WI38 (cell line): ENCODE measurements at regions not wholly inside any gene's neighbourhood (a gene's known extent, or its start where the extent isn't known, plus 50 kb on each side); places are given as distances from the start of the nearest gene placed in this dataset.
"Not testable (repeated sequence)": the region's sequence is repeated elsewhere in the genome, so short reads cannot be mapped to it uniquely, and the experiment has no call there.

Source experiments
- H3K4me3 ChIP-seq: 2 replicates; pipeline ENCODE4 v1.5.1; 2011; ENCODE audit warnings: low read depth, mild to moderate bottlenecking, control low read depth, low read length
- TF ChIP-seq, protein P1 (sequence below): IDR thresholded peaks from 2 replicates; pipeline ENCODE4 v1.5.1; 2012; ENCODE audit warnings: low read depth, mild to moderate bottlenecking, control low read depth, low read length

DNA sequence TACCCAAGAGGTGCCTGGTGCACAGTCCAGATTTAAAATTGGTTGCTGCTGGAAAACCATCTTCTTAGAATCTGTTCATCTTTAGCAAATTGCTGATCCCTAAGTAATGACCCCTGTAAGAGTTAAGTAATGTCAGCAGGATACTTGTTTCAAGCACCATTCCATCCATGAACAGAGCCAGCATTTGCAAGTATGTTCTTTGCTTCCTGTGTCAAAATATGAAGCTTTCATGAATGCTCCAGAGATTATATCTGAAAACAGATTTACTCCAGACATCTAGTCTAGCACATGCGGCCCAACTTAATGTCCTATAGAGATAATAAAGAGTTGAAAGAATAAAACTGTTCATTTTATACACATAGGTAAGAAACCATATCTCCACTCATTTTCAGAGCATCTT, 98.7 kb upstream of the ZNF438 start:
- TF ChIP-seq, protein P1, sequence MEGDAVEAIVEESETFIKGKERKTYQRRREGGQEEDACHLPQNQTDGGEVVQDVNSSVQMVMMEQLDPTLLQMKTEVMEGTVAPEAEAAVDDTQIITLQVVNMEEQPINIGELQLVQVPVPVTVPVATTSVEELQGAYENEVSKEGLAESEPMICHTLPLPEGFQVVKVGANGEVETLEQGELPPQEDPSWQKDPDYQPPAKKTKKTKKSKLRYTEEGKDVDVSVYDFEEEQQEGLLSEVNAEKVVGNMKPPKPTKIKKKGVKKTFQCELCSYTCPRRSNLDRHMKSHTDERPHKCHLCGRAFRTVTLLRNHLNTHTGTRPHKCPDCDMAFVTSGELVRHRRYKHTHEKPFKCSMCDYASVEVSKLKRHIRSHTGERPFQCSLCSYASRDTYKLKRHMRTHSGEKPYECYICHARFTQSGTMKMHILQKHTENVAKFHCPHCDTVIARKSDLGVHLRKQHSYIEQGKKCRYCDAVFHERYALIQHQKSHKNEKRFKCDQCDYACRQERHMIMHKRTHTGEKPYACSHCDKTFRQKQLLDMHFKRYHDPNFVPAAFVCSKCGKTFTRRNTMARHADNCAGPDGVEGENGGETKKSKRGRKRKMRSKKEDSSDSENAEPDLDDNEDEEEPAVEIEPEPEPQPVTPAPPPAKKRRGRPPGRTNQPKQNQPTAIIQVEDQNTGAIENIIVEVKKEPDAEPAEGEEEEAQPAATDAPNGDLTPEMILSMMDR = no peak
- H3K4me3 ChIP-seq = no peak overlapping the region

DNA sequence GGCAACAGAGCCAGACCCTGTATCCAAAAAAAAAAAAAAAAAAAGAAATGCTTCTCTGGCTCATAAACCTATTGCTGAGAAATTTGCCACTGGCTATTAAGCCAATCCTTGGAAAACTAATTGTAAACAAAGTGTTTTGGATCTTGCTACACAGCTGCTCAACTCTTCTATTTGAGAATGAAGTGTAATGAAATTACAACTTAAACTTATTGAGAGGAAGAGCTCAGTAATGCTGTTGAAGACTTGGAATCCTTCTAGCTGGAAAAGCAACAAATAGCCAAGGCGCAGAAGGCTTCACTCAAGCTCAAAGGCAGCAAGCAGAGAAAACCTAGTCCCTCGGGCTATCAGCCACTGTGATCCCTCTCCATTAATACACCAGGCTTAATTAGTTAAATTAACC, 99.6 kb upstream of the ZNF438 start:
- TF ChIP-seq, protein P1 = no peak
- no peak overlapping the region for H3K4me3 ChIP-seq

GRCh38 chr10:31132681-31133244, 101.1 kb upstream of the ZNF438 start:
- TF ChIP-seq, protein P1 = no peak

DNA sequence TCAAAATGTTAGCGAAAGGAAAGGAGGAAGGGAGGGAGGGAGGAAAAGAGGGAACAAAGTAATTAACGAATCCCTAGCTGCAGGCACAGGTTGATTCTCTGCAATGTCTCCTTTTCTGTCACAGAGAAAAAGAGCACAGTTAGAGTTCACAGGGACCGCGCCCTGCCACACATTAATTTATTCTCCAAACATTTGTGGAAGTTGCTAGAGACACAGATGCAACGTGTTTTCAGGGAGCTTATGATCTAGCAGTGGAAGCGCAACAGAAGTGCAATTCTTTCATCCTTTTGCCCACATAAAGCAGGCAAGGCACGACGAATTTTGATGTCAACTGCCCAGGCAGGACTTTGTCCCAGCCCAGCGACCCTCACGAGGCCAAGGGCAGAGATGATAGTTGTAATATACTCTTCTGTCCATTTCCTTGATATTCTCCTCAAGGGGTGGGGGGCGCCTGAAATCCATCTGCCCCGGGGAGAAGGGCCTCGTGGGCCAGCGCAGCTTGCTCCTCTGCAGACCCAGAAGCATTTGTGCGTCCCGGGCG, 101.7 kb upstream of the ZNF438 start:
- TF ChIP-seq, protein P1 = no peak
- no peak overlapping the region for H3K4me3 ChIP-seq

More at GRCh38 chr10:31132681-31133244, 101.1 kb upstream of the ZNF438 start:
- no peak overlapping the region for H3K4me3 ChIP-seq

DNA sequence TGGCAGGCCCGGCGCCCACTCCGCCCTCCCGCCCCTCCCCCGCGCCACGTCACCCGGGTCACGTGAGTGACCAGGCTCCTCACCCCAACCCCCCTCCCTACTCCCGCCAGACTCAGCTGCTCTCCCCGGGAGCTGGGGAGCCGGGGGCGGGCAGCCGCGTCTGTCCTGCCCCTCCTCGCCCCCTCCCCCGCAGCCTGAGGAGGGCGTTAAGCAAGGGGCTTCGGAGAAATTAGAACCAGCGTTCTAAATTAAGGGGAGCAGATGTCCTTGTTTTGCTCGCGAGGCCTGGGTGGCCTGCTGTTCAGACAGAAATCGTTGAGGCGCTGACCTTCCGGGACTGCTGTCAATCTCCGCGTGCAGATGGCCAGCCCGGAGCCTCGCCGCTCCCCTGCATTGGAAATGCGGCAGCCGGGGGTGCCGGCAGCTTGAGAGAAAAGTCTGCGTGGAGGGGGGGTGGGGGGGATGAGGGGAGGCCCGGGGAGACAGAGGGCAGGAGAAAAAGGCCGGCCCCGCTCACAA, 102.2 kb upstream of the ZNF438 start:
- peak overlapping the region; percentile 40 for H3K4me3 ChIP-seq
- TF ChIP-seq, protein P1 = no peak

- TF ChIP-seq, protein P1 = no peak
- H3K4me3 ChIP-seq = peak overlapping the region; percentile 40
Measured at GRCh38 chr10:31134311-31134952, 102.8 kb upstream of the ZNF438 start.

DNA sequence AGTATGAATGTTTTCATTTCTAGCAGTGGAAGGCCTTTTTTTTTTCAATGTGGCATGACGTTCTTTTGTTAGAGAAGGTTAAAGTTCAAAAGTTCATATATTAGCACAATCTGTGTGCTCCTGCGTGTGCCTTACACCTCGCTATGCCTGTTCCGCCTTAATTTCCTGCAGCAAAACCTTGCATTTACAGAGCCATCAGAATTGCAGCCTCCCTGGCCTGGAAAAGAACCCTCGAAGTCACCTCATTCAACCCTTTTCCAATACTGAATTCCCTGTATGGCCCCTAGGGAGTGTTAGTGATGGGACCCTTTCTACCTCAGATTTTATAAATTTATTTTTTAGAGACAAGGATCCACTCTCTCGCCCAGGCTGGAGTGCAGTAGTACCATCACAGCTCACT, 103.5 kb upstream of the ZNF438 start:
- H3K4me3 ChIP-seq = no peak overlapping the region
- TF ChIP-seq, protein P1 = no peak

- not testable (repeated sequence) for H3K4me3 ChIP-seq
Measured at GRCh38 chr10:31135791-31136190, 104.1 kb upstream of the ZNF438 start.
